Ascending aorta (tissue), 2 donors: ENCODE measurements at regions not wholly inside any gene's neighbourhood (a gene's known extent, or its start where the extent isn't known, plus 50 kb on each side); places are given as distances from the start of the nearest gene placed in this dataset.

ENCODE experiments used
- DNase-seq, 2 donors: peaks; one replicate each; pipeline ENCODE4 v3.0.0-alpha.2; 2019; ENCODE audit warnings: low spot score in 2 of 2
- H3K27ac ChIP-seq, 2 donors: fragments of 200-600 bp; sonication (generic); one replicate each; pipeline ENCODE4 v1.5.1; 2016 to 2017; ENCODE audit warnings: mild to moderate bottlenecking in 1 of 2
- H3K27me3 ChIP-seq: fragments of 200-600 bp; sonication (generic); one replicate; pipeline ENCODE4 v1.5.1; 2017
- H3K36me3 ChIP-seq, 2 donors: fragments of 200-600 bp; sonication (generic); one replicate each; pipeline ENCODE4 v1.5.1; 2016
- H3K4me1 ChIP-seq, 2 donors: fragments of 200-600 bp; sonication (generic); one replicate each; pipeline ENCODE4 v1.5.1; 2016 to 2017; ENCODE audit warnings: mild to moderate bottlenecking in 1 of 2
- H3K4me3 ChIP-seq, 2 donors: fragments of 200-600 bp; sonication (generic); one replicate each; pipeline ENCODE4 v1.5.1; 2016 to 2017; ENCODE audit warnings: mild to moderate bottlenecking in 1 of 2
- H3K9me3 ChIP-seq, 2 donors: fragments of 200-600 bp; sonication (generic); one replicate each; pipeline ENCODE4 v1.5.1; 2016
- CTCF ChIP-seq, 3 experiments: fragments of 200-600 bp in 2 of 3; fragments of 450-650 bp in 1 of 3; sonication (generic) in 2 of 3; IDR thresholded peaks; one replicate each; pipeline ENCODE4 v1.5.1; 2016 to 2019; ENCODE audit warnings: antibody characterized with exemption in 3 of 3, mild to moderate bottlenecking in 1 of 3, moderate library complexity in 1 of 3
- intact Hi-C: fragments of 100-400 bp; cut with DNase I; formaldehyde crosslinking; loops from one replicate; pipeline ENCODE4 v1.15.1; 2023

- no peaks in the 10 kb centered on the region for H3K27me3 ChIP-seq
- H3K9me3 ChIP-seq = no peaks in the 10 kb centered on the region
- no peak for DNase-seq
- intact Hi-C loops = no loop called here
- H3K36me3 ChIP-seq = no peaks in the 10 kb centered on the region
- no peaks in the 10 kb centered on the region for H3K4me1 ChIP-seq
- TF ChIP-seq CTCF (IDR thresholded peaks at IDR 0.05) = no peak
- no peak overlapping the region for H3K27ac ChIP-seq
- H3K4me3 ChIP-seq = no peak overlapping the region
Observed at GRCh38 chr3:79843180-79843579, 75.4 kb upstream of the ROBO1 start.

DNA sequence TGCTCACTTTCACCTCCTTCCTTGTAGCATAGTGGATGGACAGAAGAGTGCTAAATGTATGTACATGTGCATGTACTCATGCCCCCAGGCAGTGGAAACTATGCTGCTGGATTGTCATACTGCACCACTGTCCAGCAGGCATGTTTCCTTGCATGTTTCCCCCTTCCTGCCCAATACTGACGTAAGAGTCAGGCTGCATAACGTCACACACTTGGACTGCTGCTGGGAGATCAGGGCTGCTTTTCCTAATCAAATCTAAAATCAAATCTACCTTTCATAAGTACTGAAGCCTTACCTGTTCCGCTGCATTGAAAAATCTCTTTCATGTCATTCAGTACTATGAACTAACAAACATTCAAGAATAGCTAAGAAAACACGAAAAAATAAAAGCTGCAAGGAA is 67.9 kb upstream of the ROBO1 start:
- H3K27me3 ChIP-seq = no peaks in the 10 kb centered on the region
- H3K4me1 ChIP-seq = no peaks in the 10 kb centered on the region
- peaks cover 0 to 4% of the 10 kb centered on the region in 2 donors for H3K9me3 ChIP-seq
- no peaks in the 10 kb centered on the region for H3K36me3 ChIP-seq
- DNase-seq = no peak
- H3K4me3 ChIP-seq = no peak overlapping the region
- no peak for TF ChIP-seq CTCF (IDR thresholded peaks at IDR 0.05)
- no peak overlapping the region for H3K27ac ChIP-seq
- intact Hi-C loops = no loop called here

DNA sequence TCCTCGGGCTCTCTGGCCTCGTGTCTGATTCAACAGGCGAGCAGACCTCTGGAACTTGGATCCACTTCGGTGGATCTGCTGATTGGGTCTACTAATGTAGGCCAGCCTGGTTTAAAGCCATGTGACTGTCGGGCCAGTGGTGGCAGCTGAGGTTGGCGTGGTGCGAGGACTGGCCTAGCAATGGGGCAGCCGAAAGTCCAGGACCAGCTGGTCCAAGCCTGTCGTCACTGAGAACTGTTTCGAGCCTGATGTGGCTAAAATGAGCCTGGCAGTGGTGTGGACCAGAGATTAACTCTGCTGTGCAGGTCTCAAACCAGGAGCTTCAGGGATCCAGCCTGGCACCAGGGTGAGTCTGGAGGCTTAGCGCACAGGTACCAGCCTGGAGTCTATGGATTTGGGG is 56.4 kb upstream of the ROBO1 start:
- Histone ChIP-seq H3K9me3 (no peaks in the 10 kb centered on the region), H3K4me3 (no peak overlapping the region), H3K27ac (no peak overlapping the region), H3K27me3 (no peaks in the 10 kb centered on the region), H3K36me3 (no peaks in the 10 kb centered on the region), H3K4me1 (no peaks in the 10 kb centered on the region)
- no peak for DNase-seq
- no peak for TF ChIP-seq CTCF (IDR thresholded peaks at IDR 0.05)
- intact Hi-C loops = no loop called here

- TF ChIP-seq CTCF (IDR thresholded peaks at IDR 0.05) = no peak
Observed at GRCh38 chr3:79822076-79822475, 54.3 kb upstream of the ROBO1 start.

GRCh38 chr3:79820089-79820488 is 52.3 kb upstream of the ROBO1 start:
- Histone ChIP-seq H3K9me3 (peaks cover 0 to 5% of the 10 kb centered on the region in 2 donors), H3K27ac (no peak overlapping the region), H3K27me3 (no peaks in the 10 kb centered on the region), H3K4me1 (no peaks in the 10 kb centered on the region), H3K36me3 (no peaks in the 10 kb centered on the region), H3K4me3 (no peak overlapping the region)
- TF ChIP-seq CTCF (IDR thresholded peaks at IDR 0.05) = no peak
- intact Hi-C loops = no loop called here
- no peak for DNase-seq

More at GRCh38 chr3:79822076-79822475, 54.3 kb upstream of the ROBO1 start:
- H3K27ac ChIP-seq = no peak overlapping the region
- no peaks in the 10 kb centered on the region for H3K9me3 ChIP-seq
- H3K4me3 ChIP-seq = no peak overlapping the region
- H3K4me1 ChIP-seq = no peaks in the 10 kb centered on the region
- no peaks in the 10 kb centered on the region for H3K36me3 ChIP-seq
- H3K27me3 ChIP-seq = no peaks in the 10 kb centered on the region
- intact Hi-C loops = no loop called here
- DNase-seq = no peak

DNA sequence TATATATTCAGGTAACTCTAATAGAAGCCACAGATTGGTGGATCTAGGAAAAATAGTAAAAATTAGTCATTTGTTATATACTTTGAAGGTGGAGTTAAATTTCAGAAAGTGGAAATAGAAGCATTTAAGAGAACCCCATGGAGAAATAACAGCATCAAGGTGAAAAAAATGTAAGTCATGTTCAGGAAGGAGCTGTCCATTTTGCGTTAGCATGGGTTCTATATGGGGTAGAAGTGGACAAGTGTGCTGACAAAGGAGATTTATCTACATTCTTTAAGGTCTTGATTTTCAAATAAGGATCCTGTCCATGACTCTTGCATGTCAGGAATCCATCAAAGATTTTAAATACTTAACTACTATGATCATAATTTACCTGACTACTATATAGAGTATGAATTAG is 50.2 kb upstream of the ROBO1 start:
- intact Hi-C loops = no loop called here
- H3K27me3 ChIP-seq = no peaks in the 10 kb centered on the region
- DNase-seq = no peak
- peaks cover 0 to 7% of the 10 kb centered on the region in 2 donors for H3K9me3 ChIP-seq
- TF ChIP-seq CTCF (IDR thresholded peaks at IDR 0.05) = no peak
- H3K4me1 ChIP-seq = no peaks in the 10 kb centered on the region
- no peaks in the 10 kb centered on the region for H3K36me3 ChIP-seq
- no peak overlapping the region for H3K27ac ChIP-seq
- no peak overlapping the region for H3K4me3 ChIP-seq
